DMS153 treated with DMSO at 0.1 percent for 48 hours (cell line): ENCODE measurements at regions not wholly inside any gene's neighbourhood (a gene's known extent, or its start where the extent isn't known, plus 50 kb on each side); places are given as distances from the start of the nearest gene placed in this dataset.

ENCODE experiments used
- DNase-seq: peaks from one replicate; lab custom pipeline; 2025; ENCODE audit not compliant: unreplicated experiment; lab: John Stamatoyannopoulos, UW

GRCh38 chr2:45152691-45153090, 143.4 kb upstream of the SIX2 start:
- no peak for DNase-seq

GRCh38 chr2:45145073-45145899, 136.0 kb upstream of the SIX2 start:
- DNase-seq: no peak

- DNase-seq: no peak
Measured at GRCh38 chr2:45141883-45142866, 132.9 kb upstream of the SIX2 start.

- DNase-seq: no peak
Measured at GRCh38 chr2:45140675-45141074, 131.4 kb upstream of the SIX2 start.

- DNase-seq: no peak
Measured at GRCh38 chr2:45138904-45139303, 129.7 kb upstream of the SIX2 start.

GRCh38 chr2:45137966-45138695, 128.9 kb upstream of the SIX2 start:
- DNase-seq: no peak

GRCh38 chr2:45134726-45135125, 125.5 kb upstream of the SIX2 start:
- peak; percentile 11 for DNase-seq

- DNase-seq: no peak
Measured at GRCh38 chr2:45134014-45134413, 124.8 kb upstream of the SIX2 start.

- DNase-seq: no peak
Measured at GRCh38 chr2:45132551-45132950, 123.3 kb upstream of the SIX2 start.

GRCh38 chr2:45131587-45131986, 122.3 kb upstream of the SIX2 start:
- DNase-seq: no peak

- DNase-seq: no peak
Measured at GRCh38 chr2:45130736-45131135, 121.5 kb upstream of the SIX2 start.

- DNase-seq: no peak
Measured at GRCh38 chr2:45128580-45128997, 119.3 kb upstream of the SIX2 start.

GRCh38 chr2:45127891-45128290, 118.6 kb upstream of the SIX2 start:
- no peak for DNase-seq

GRCh38 chr2:45127321-45127720, 118.1 kb upstream of the SIX2 start:
- no peak for DNase-seq

GRCh38 chr2:45125232-45125631, 116.0 kb upstream of the SIX2 start:
- no peak for DNase-seq

- DNase-seq: no peak
Measured at GRCh38 chr2:45124456-45124855, 115.2 kb upstream of the SIX2 start.

GRCh38 chr2:45123521-45124191, 114.4 kb upstream of the SIX2 start:
- no peak for DNase-seq

GRCh38 chr2:45123065-45123464, 113.8 kb upstream of the SIX2 start:
- no peak for DNase-seq

- no peak for DNase-seq
Measured at GRCh38 chr2:45121236-45121927, 112.1 kb upstream of the SIX2 start.

- no peak for DNase-seq
Measured at GRCh38 chr2:45120546-45120945, 111.3 kb upstream of the SIX2 start.
